Activated naive CD8-positive, alpha-beta T cell treated with anti-CD3 and anti-CD28 coated beads, Interleukin-2, amount 10 ng/mL, durations not matched to agents 7 days and 5 days (primary cell): ENCODE measurements at regions not wholly inside any gene's neighbourhood (a gene's known extent, or its start where the extent isn't known, plus 50 kb on each side); places are given as distances from the start of the nearest gene placed in this dataset.

ENCODE experiments used
- ATAC-seq: fragments of 150-1000 bp; cut with Tn5 transposase; one replicate; pipeline ENCODE4 v1.10.0; 2021; ENCODE audit warnings: low read depth, moderate library complexity
- POLR2A ChIA-PET: fragments of 350-600 bp; sonication (Branson Sonifier 250); formaldehyde crosslinking; loops from one replicate; lab custom pipeline; 2021; ENCODE audit warnings: antibody characterized with exemption; lab: Charles Lee
- DNase-seq: peaks from one replicate; pipeline ENCODE4 v3.0.0; 2021
- H3K27ac Mint-ChIP-seq: one replicate; pipeline ENCODE4 v1.8.0; 2022; ENCODE audit warnings: mild to moderate bottlenecking, mixed read lengths
- H3K27me3 Mint-ChIP-seq: one replicate; pipeline ENCODE4 v1.8.0; 2022; ENCODE audit warnings: mild to moderate bottlenecking, moderate library complexity, mixed read lengths
- H3K36me3 Mint-ChIP-seq: one replicate; pipeline ENCODE4 v1.8.0; 2021; ENCODE audit warnings: mild to moderate bottlenecking, mixed read lengths
- H3K4me1 Mint-ChIP-seq: one replicate; pipeline ENCODE4 v1.8.0; 2021; ENCODE audit warnings: mixed read lengths
- H3K4me3 Mint-ChIP-seq: one replicate; pipeline ENCODE4 v1.8.0; 2022; ENCODE audit warnings: mild to moderate bottlenecking, moderate library complexity, mixed read lengths
- H3K9me3 Mint-ChIP-seq: one replicate; pipeline ENCODE4 v1.8.0; 2021; ENCODE audit warnings: mixed read lengths

- Mint-ChIP-seq H3K36me3 (no peaks in the 10 kb centered on the region), H3K27ac (no peak overlapping the region), H3K27me3 (no peaks in the 10 kb centered on the region), H3K4me1 (no peaks in the 10 kb centered on the region), H3K4me3 (no peak overlapping the region), H3K9me3 (no peaks in the 10 kb centered on the region)
- no peak for ATAC-seq
- POLR2A ChIA-PET: no interaction called here
- DNase-seq: no peak
Observed at GRCh38 chr7:15781944-15782343, 95.5 kb upstream of the MEOX2 start.

- POLR2A ChIA-PET: no interaction called here
- ATAC-seq: no peak
- Mint-ChIP-seq H3K4me3 (no peak overlapping the region), H3K27me3 (no peaks in the 10 kb centered on the region), H3K4me1 (no peaks in the 10 kb centered on the region), H3K9me3 (no peaks in the 10 kb centered on the region), H3K36me3 (no peaks in the 10 kb centered on the region), H3K27ac (no peak overlapping the region)
- DNase-seq: no peak
Observed at GRCh38 chr7:15780271-15780670, 93.8 kb upstream of the MEOX2 start.

- POLR2A ChIA-PET: no interaction called here
- Mint-ChIP-seq H3K36me3 (no peaks in the 10 kb centered on the region), H3K4me3 (no peak overlapping the region), H3K9me3 (no peaks in the 10 kb centered on the region), H3K27ac (no peak overlapping the region), H3K27me3 (no peaks in the 10 kb centered on the region), H3K4me1 (no peaks in the 10 kb centered on the region)
- ATAC-seq (no peak), DNase-seq (no peak)
Observed at GRCh38 chr7:15778191-15778590, 91.7 kb upstream of the MEOX2 start.

GRCh38 chr7:15765753-15766152 lies 79.3 kb upstream of the MEOX2 start:
- POLR2A ChIA-PET: no interaction called here
- Mint-ChIP-seq H3K4me3 (no peak overlapping the region), H3K4me1 (no peaks in the 10 kb centered on the region), H3K9me3 (peaks cover 2% of the 10 kb centered on the region), H3K36me3 (no peaks in the 10 kb centered on the region), H3K27ac (no peak overlapping the region), H3K27me3 (no peaks in the 10 kb centered on the region)
- ATAC-seq (no peak), DNase-seq (no peak)

- Mint-ChIP-seq H3K27me3 (no peaks in the 10 kb centered on the region), H3K36me3 (no peaks in the 10 kb centered on the region), H3K4me3 (no peak overlapping the region), H3K9me3 (no peaks in the 10 kb centered on the region), H3K4me1 (no peaks in the 10 kb centered on the region), H3K27ac (no peak overlapping the region)
- no peak for DNase-seq
- no peak for ATAC-seq
- POLR2A ChIA-PET: no interaction called here
Observed at GRCh38 chr7:15764851-15765382, 78.4 kb upstream of the MEOX2 start.

GRCh38 chr7:15764010-15764409 lies 77.5 kb upstream of the MEOX2 start:
- Mint-ChIP-seq H3K4me3 (no peak overlapping the region), H3K9me3 (no peaks in the 10 kb centered on the region), H3K27ac (no peak overlapping the region), H3K4me1 (no peaks in the 10 kb centered on the region), H3K36me3 (no peaks in the 10 kb centered on the region), H3K27me3 (no peaks in the 10 kb centered on the region)
- no peak for DNase-seq
- ATAC-seq: no peak
- POLR2A ChIA-PET: no interaction called here

GRCh38 chr7:15757041-15758000 lies 70.8 kb upstream of the MEOX2 start:
- Mint-ChIP-seq H3K9me3 (peaks cover 1% of the 10 kb centered on the region), H3K4me1 (no peaks in the 10 kb centered on the region), H3K27ac (no peak overlapping the region), H3K27me3 (no peaks in the 10 kb centered on the region), H3K4me3 (no peak overlapping the region), H3K36me3 (no peaks in the 10 kb centered on the region)
- no peak for ATAC-seq
- no peak for DNase-seq
- POLR2A ChIA-PET: no interaction called here

- POLR2A ChIA-PET: no interaction called here
- Mint-ChIP-seq H3K27ac (no peak overlapping the region), H3K9me3 (peaks cover 1% of the 10 kb centered on the region), H3K4me1 (no peaks in the 10 kb centered on the region), H3K36me3 (no peaks in the 10 kb centered on the region), H3K27me3 (no peaks in the 10 kb centered on the region), H3K4me3 (no peak overlapping the region)
- no peak for ATAC-seq
- no peak for DNase-seq
Observed at GRCh38 chr7:15755061-15755460, 68.6 kb upstream of the MEOX2 start.

- no peak for ATAC-seq
- H3K9me3 Mint-ChIP-seq: peaks cover 1% of the 10 kb centered on the region
- H3K4me1 Mint-ChIP-seq: no peaks in the 10 kb centered on the region
- H3K27ac Mint-ChIP-seq: no peak overlapping the region
- H3K4me3 Mint-ChIP-seq: no peak overlapping the region
- DNase-seq: no peak
- H3K27me3 Mint-ChIP-seq: no peaks in the 10 kb centered on the region
- POLR2A ChIA-PET: no interaction called here
- H3K36me3 Mint-ChIP-seq: no peaks in the 10 kb centered on the region
Observed at GRCh38 chr7:15753887-15754579, 67.5 kb upstream of the MEOX2 start.

- POLR2A ChIA-PET: no interaction called here
- no peaks in the 10 kb centered on the region for H3K36me3 Mint-ChIP-seq
- H3K4me1 Mint-ChIP-seq: no peaks in the 10 kb centered on the region
- DNase-seq (no peak), ATAC-seq (no peak)
- no peaks in the 10 kb centered on the region for H3K27me3 Mint-ChIP-seq
- H3K4me3 Mint-ChIP-seq: no peak overlapping the region
- peaks cover 1% of the 10 kb centered on the region for H3K9me3 Mint-ChIP-seq
- H3K27ac Mint-ChIP-seq: no peak overlapping the region
Observed at GRCh38 chr7:15752377-15752776, 65.9 kb upstream of the MEOX2 start.

GRCh38 chr7:15751191-15751701 lies 64.8 kb upstream of the MEOX2 start:
- no peak for ATAC-seq
- POLR2A ChIA-PET: no interaction called here

GRCh38 chr7:15750727-15751126 lies 64.2 kb upstream of the MEOX2 start:
- no peaks in the 10 kb centered on the region for H3K4me1 Mint-ChIP-seq
- H3K9me3 Mint-ChIP-seq: peaks cover 1% of the 10 kb centered on the region
- no peak overlapping the region for H3K27ac Mint-ChIP-seq
- H3K27me3 Mint-ChIP-seq: no peaks in the 10 kb centered on the region
- POLR2A ChIA-PET: no interaction called here
- no peak overlapping the region for H3K4me3 Mint-ChIP-seq
- no peaks in the 10 kb centered on the region for H3K36me3 Mint-ChIP-seq
- no peak for DNase-seq
- ATAC-seq: no peak

More at GRCh38 chr7:15751191-15751701, 64.8 kb upstream of the MEOX2 start:
- Mint-ChIP-seq H3K27me3 (no peaks in the 10 kb centered on the region), H3K36me3 (no peaks in the 10 kb centered on the region), H3K4me1 (no peaks in the 10 kb centered on the region), H3K27ac (no peak overlapping the region), H3K9me3 (peaks cover 1% of the 10 kb centered on the region), H3K4me3 (no peak overlapping the region)
- DNase-seq: no peak

- no peaks in the 10 kb centered on the region for H3K27me3 Mint-ChIP-seq
- H3K27ac Mint-ChIP-seq: no peak overlapping the region
- no peak overlapping the region for H3K4me3 Mint-ChIP-seq
- no peaks in the 10 kb centered on the region for H3K4me1 Mint-ChIP-seq
- H3K36me3 Mint-ChIP-seq: no peaks in the 10 kb centered on the region
- ATAC-seq (no peak), DNase-seq (no peak)
- POLR2A ChIA-PET: no interaction called here
- H3K9me3 Mint-ChIP-seq: peaks cover 1% of the 10 kb centered on the region
Observed at GRCh38 chr7:15749631-15750030, 63.1 kb upstream of the MEOX2 start.
